ENCODE measurements at regions not wholly inside any gene's neighbourhood (a gene's known extent, or its start where the extent isn't known, plus 50 kb on each side); places are given as distances from the start of the nearest gene placed in this dataset.

- DNase-seq (ENCODE audit: low read depth, low spot score), result no peak
- no peak overlapping the region for H2AFZ ChIP-seq (ENCODE audit: low read depth, low read length)
- ChIA-PET POLR2A (no interaction called here), CTCF (interaction anchor here (1.3 to 1.7 kb wide), 2 partner anchors 8 to 13 kb away, joined by 3 to 5 read pairs; no protein-coding TSS in a partner anchor)
- H3K4me2 ChIP-seq (ENCODE audit: insufficient read depth, low read length), result no peak overlapping the region
- H3K36me3 ChIP-seq (ENCODE audit: control insufficient read depth in 2 of 2, extremely low read depth in 1 of 2, insufficient read depth in 2 of 2, low read length in 2 of 2), result no peaks in the 10 kb centered on the region
- FAIRE-seq, result no peak
- H3K27ac ChIP-seq (ENCODE audit: insufficient read depth, low read depth, low read length), result no peak overlapping the region
- no peaks in the 10 kb centered on the region for H3K79me2 ChIP-seq (ENCODE audit: control insufficient read depth, insufficient read depth, low read length)
- H3K4me3 ChIP-seq (replicated peaks in 1 of 3; ENCODE audit: insufficient read depth in 1 of 3, low read depth in 1 of 3, low read length in 3 of 3), result no peak overlapping the region
- H3K4me1 ChIP-seq (ENCODE audit: control insufficient read depth, extremely low read depth, insufficient read depth, low read length), result peaks cover 26% of the 10 kb centered on the region
- TF ChIP-seq GATA2 (IDR thresholded peaks at IDR 0.05; ENCODE audit: insufficient read depth, insufficient read length, low read depth, low read length) (no peak), EZH2 (IDR thresholded peaks at IDR 0.05; ENCODE audit: borderline replicate concordance, low read depth, low read length, severe bottlenecking) (no peak), JUN (IDR thresholded peaks at IDR 0.05; ENCODE audit: borderline replicate concordance, insufficient read depth, insufficient read length, low read depth) (no peak), MAX (IDR thresholded peaks at IDR 0.05; ENCODE audit: insufficient read depth, insufficient read length) (no peak), POLR2A (IDR thresholded peaks at IDR 0.05; ENCODE audit: low read depth, low read length) (no peak), FOS (IDR thresholded peaks at IDR 0.05; ENCODE audit: borderline replicate concordance, insufficient read depth, low read length) (no peak), MYC (IDR thresholded peaks at IDR 0.05; ENCODE audit: low read depth, low read length) (no peak), POLR2AphosphoS5 (IDR thresholded peaks at IDR 0.05; ENCODE audit: insufficient read depth, low read depth, low read length) (no peak)
- TF ChIP-seq, protein P1, sequence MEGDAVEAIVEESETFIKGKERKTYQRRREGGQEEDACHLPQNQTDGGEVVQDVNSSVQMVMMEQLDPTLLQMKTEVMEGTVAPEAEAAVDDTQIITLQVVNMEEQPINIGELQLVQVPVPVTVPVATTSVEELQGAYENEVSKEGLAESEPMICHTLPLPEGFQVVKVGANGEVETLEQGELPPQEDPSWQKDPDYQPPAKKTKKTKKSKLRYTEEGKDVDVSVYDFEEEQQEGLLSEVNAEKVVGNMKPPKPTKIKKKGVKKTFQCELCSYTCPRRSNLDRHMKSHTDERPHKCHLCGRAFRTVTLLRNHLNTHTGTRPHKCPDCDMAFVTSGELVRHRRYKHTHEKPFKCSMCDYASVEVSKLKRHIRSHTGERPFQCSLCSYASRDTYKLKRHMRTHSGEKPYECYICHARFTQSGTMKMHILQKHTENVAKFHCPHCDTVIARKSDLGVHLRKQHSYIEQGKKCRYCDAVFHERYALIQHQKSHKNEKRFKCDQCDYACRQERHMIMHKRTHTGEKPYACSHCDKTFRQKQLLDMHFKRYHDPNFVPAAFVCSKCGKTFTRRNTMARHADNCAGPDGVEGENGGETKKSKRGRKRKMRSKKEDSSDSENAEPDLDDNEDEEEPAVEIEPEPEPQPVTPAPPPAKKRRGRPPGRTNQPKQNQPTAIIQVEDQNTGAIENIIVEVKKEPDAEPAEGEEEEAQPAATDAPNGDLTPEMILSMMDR (IDR thresholded peaks at IDR 0.05; ENCODE audit: extremely low read depth in 1 of 2, insufficient read depth in 1 of 2, low read depth in 1 of 2, low read length in 2 of 2), result no peak
- no peaks in the 10 kb centered on the region for H4K20me1 ChIP-seq (replicated peaks; ENCODE audit: control insufficient read depth, extremely low read depth, insufficient read depth, low read length)
- no TSS peak for BruUV-seq (replicated peaks)
- no peaks in the 10 kb centered on the region for H3K9me3 ChIP-seq (replicated peaks; ENCODE audit: control insufficient read depth, insufficient read depth, low read length)
- H3K27me3 ChIP-seq (ENCODE audit: control insufficient read depth in 2 of 2, insufficient read depth in 2 of 2, low read length in 2 of 2), result no peaks in the 10 kb centered on the region
- H3K9ac ChIP-seq (replicated peaks; ENCODE audit: extremely low read depth, insufficient read depth, low read length), result no peak overlapping the region
- H3K9me1 ChIP-seq (replicated peaks; ENCODE audit: control insufficient read depth, extremely low read depth, insufficient read depth, low read length), result no peaks in the 10 kb centered on the region
- dilution Hi-C loops (cut with MboI; ENCODE audit: extremely low pct_ligation_motif_present, low sequenced_read_pairs), result no loop called here
- intact Hi-C loops (cut with micrococcal nuclease), result no loop called here
Measured at GRCh38 chr6:113141901-113142300, 715.2 kb upstream of the MARCKS start.

Data from endothelial cell of umbilical vein (primary cell).